ENCODE measurements at regions not wholly inside any gene's neighbourhood (a gene's known extent, or its start where the extent isn't known, plus 50 kb on each side); places are given as distances from the start of the nearest gene placed in this dataset.

DNA sequence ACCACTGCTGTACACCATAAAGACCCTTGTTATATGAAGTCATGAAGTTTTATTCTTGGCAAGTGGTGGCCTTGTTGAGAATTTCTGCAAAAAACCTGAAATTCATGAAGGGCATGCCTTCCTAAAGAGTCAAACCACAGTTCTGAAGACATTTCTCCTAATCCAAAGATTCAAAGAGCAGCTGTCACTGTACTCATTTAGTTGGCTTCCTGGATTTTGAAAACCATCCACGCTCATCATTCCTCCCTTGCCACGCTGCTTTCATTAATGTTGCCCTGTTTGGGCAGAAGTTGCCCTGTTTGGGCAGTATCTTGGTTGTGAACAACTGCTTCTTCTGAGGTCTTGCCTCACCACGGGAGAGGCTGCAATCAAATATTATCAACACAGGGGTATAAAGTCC lies 560.3 kb upstream of the TLE4 start:
- Histone ChIP-seq H3K4me1 (ENCODE audit: control insufficient read depth in 1 of 2, insufficient read depth in 2 of 2, low read length in 2 of 2) (no peaks in the 10 kb centered on the region), H4K20me1 (ENCODE audit: insufficient read depth, low read length) (no peaks in the 10 kb centered on the region), H3K79me2 (ENCODE audit: insufficient read depth, low read length) (no peaks in the 10 kb centered on the region), H3K4me3 (replicated peaks in 1 of 3; ENCODE audit: low read depth in 2 of 3, low read length in 3 of 3) (no peak overlapping the region), H2AFZ (ENCODE audit: insufficient read depth, low read depth, low read length, poor library complexity, severe bottlenecking) (no peak overlapping the region), H3K27ac (ENCODE audit: low read depth in 1 of 2, low read length in 2 of 2) (no peak overlapping the region), H3K36me3 (replicated peaks in 1 of 2; ENCODE audit: control insufficient read depth in 1 of 2, insufficient read depth in 2 of 2, low read length in 2 of 2) (no peaks in the 10 kb centered on the region), H3K27me3 (ENCODE audit: control insufficient read depth in 2 of 2, insufficient read depth in 2 of 2, low read length in 2 of 2) (no peaks in the 10 kb centered on the region), H3K9ac (ENCODE audit: insufficient read depth, low read length, poor library complexity, severe bottlenecking) (no peak overlapping the region), H3K9me3 (replicated peaks in 1 of 2; ENCODE audit: control insufficient read depth in 1 of 2, insufficient read depth in 1 of 2, low read length in 2 of 2) (peaks cover 0 to 3% of the 10 kb centered on the region in 2 donors), H3K4me2 (replicated peaks; ENCODE audit: extremely low read depth, low read length, poor library complexity, severe bottlenecking) (no peak overlapping the region)
- Mint-ChIP-seq H3K4me1 (peaks cover 5% of the 10 kb centered on the region), H3K36me3 (no peaks in the 10 kb centered on the region), H3K27ac (no peak overlapping the region), H3K4me3 (no peak overlapping the region), H3K9me3 (peaks cover 0 to 7% (median 4%) of the 10 kb centered on the region in 7 donors), H3K27me3 (ENCODE audit: low read depth in 3 of 3) (peaks cover 0 to 1% (median 0%) of the 10 kb centered on the region in 3 donors)
- TF ChIP-seq CTCF (IDR thresholded peaks at IDR 0.05) = no peak
- intact Hi-C loops (cut with micrococcal nuclease) = no loop called here
- WGBS (ENCODE audit: insufficient coverage) = 100% methylated on average over 1 of the region's 3 CpGs
- no peak for DNase-seq

- no peaks in the 10 kb centered on the region for H3K79me2 ChIP-seq (ENCODE audit: insufficient read depth, low read length)
- no peaks in the 10 kb centered on the region for H4K20me1 ChIP-seq (ENCODE audit: insufficient read depth, low read length)
- H3K27ac ChIP-seq (ENCODE audit: low read depth in 1 of 2, low read length in 2 of 2) = no peak overlapping the region
- Mint-ChIP-seq H3K4me3 (no peak overlapping the region), H3K27ac (no peak overlapping the region), H3K9me3 (peaks cover 0 to 7% (median 4%) of the 10 kb centered on the region in 7 donors), H3K36me3 (no peaks in the 10 kb centered on the region), H3K27me3 (ENCODE audit: low read depth in 3 of 3) (peaks cover 0 to 1% (median 0%) of the 10 kb centered on the region in 3 donors), H3K4me1 (peaks cover 5% of the 10 kb centered on the region)
- H3K27me3 ChIP-seq (ENCODE audit: control insufficient read depth in 2 of 2, insufficient read depth in 2 of 2, low read length in 2 of 2) = no peaks in the 10 kb centered on the region
- DNase-seq = no peak
- H3K9me3 ChIP-seq (replicated peaks in 1 of 2; ENCODE audit: control insufficient read depth in 1 of 2, insufficient read depth in 1 of 2, low read length in 2 of 2) = peaks cover 0 to 3% of the 10 kb centered on the region in 2 donors
- H2AFZ ChIP-seq (ENCODE audit: insufficient read depth, low read depth, low read length, poor library complexity, severe bottlenecking) = no peak overlapping the region
- H3K4me3 ChIP-seq (replicated peaks in 1 of 3; ENCODE audit: low read depth in 2 of 3, low read length in 3 of 3) = no peak overlapping the region
- intact Hi-C loops (cut with micrococcal nuclease) = no loop called here
- H3K4me2 ChIP-seq (replicated peaks; ENCODE audit: extremely low read depth, low read length, poor library complexity, severe bottlenecking) = no peak overlapping the region
- H3K36me3 ChIP-seq (replicated peaks in 1 of 2; ENCODE audit: control insufficient read depth in 1 of 2, insufficient read depth in 2 of 2, low read length in 2 of 2) = no peaks in the 10 kb centered on the region
- no peak overlapping the region for H3K9ac ChIP-seq (ENCODE audit: insufficient read depth, low read length, poor library complexity, severe bottlenecking)
- no peak for TF ChIP-seq CTCF (IDR thresholded peaks at IDR 0.05)
- no peaks in the 10 kb centered on the region for H3K4me1 ChIP-seq (ENCODE audit: control insufficient read depth in 1 of 2, insufficient read depth in 2 of 2, low read length in 2 of 2)
These were observed 559.2 kb upstream of the TLE4 start for GRCh38 chr9:79012561-79012960.

Measured in CD14-positive monocyte (primary cell).